Cerebellar cortex (tissue), 1 donor: ENCODE measurements at regions not wholly inside any gene's neighbourhood (a gene's known extent, or its start where the extent isn't known, plus 50 kb on each side); places are given as distances from the start of the nearest gene placed in this dataset.
"Not testable (repeated sequence)": the region's sequence is repeated elsewhere in the genome, so short reads cannot be mapped to it uniquely, and the experiment has no call there.

Experiments used
- DNase-seq: peaks from one replicate; pipeline ENCODE4 v3.0.0-alpha.2; 2015; ENCODE audit warnings: low spot score

DNA sequence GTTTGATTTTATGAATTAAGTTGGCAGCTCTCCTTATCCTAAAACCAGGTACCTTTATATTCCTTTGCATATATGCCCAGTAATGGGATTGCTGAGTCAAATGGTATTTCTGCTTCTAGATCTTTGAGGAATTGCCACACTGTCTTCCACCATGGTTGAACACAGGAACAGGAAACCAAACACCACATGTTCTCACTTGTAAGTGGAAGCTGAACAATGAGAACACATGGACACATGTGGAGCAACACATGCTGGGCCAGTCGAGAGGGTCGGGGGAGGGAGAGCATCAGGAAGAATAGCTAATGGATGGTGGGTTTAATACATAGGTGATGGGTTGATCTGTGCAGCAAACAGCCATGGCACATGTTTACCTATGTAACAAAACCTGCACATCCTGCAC is 214.6 kb downstream of the BLID start:
- not testable (repeated sequence) for DNase-seq

DNA sequence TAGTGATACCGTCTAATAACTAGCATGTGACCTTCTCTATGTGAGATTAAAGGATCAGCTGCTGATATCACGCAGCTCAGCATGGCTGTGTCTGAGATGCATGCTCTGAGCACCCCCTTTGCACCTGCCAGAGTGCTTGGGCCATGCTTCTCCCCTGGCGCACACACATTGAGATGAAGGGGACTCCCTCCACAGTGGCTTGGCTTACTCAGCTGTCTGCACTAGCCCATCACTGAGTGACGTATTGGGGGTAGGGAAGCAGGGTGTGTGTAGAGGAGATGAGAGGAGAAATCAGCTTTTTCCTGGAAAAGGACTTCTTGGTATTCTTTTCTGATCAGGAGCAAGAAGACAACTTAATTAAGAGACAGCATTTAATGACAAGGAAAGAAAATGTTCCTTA is 216.5 kb downstream of the BLID start:
- DNase-seq = no peak

GRCh38 chr11:121898903-121899302 is 217.1 kb downstream of the BLID start:
- no peak for DNase-seq

GRCh38 chr11:121895919-121896318 is 220.1 kb downstream of the BLID start:
- DNase-seq = no peak

DNA sequence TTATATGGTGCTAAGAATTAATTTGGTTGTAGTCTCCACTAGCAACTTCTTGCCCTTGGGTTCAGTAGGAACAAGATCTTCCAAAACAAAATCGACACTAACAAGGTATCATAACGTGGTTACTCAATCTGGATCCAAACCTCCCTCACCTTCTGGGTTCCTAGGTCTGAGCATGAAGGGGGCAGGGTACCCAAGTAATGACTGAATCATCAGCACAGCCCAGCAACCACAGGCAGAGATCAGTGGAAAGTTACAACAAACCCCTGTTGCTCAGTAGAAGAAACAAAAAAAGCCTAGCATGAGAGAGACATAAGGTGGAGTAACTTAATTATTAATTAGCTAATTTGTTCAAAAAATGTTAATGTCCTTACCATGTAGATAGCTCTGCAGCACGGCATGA is 221.4 kb downstream of the BLID start:
- no peak for DNase-seq

- no peak for DNase-seq
Observed at GRCh38 chr11:121892863-121893262, 223.2 kb downstream of the BLID start.

- no peak for DNase-seq
Observed at GRCh38 chr11:121892131-121892681, 223.8 kb downstream of the BLID start.

GRCh38 chr11:121890946-121891515 is 225.0 kb downstream of the BLID start:
- no peak for DNase-seq

DNA sequence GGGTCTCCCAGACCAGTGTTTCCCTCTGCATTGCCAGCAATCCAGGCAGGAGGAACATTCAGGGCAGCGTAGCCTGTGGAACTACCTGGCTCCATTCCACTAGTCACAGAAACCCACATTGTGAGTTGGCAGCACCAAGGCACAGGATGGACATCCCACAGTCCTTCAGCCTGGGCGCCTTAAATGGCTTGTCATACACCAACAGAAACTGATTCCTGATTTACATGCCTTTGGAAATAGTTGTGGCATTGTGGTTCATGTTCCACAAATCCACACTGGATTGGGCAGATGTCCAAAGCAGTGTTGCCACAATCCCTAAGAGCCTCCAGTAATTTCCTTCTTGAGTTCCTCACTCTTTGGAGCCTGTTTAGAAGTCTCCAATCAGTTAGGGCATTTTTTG is 225.6 kb downstream of the BLID start:
- DNase-seq = peak; percentile 93

DNA sequence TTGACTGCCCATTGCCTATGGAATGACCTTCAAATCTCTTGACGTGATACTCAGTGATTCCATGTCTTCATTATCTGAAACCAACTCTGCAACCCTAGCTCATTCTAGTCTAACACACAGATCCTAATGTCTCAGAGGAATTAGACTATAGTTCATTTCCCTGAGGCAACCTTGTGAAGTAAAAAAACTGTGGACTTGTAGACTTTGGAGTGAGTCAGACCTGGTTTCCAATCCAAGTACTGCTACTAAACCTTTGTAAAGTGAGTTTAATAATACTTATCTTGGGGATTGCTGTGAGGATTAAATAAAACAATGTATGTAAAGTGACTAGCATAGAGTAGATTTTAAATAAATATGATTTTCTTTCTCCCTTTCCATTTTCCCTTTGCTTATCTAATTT is 226.1 kb downstream of the BLID start:
- peak; percentile 5 for DNase-seq

- DNase-seq = no peak
Observed at GRCh38 chr11:121889186-121889585, 226.8 kb downstream of the BLID start.

DNA sequence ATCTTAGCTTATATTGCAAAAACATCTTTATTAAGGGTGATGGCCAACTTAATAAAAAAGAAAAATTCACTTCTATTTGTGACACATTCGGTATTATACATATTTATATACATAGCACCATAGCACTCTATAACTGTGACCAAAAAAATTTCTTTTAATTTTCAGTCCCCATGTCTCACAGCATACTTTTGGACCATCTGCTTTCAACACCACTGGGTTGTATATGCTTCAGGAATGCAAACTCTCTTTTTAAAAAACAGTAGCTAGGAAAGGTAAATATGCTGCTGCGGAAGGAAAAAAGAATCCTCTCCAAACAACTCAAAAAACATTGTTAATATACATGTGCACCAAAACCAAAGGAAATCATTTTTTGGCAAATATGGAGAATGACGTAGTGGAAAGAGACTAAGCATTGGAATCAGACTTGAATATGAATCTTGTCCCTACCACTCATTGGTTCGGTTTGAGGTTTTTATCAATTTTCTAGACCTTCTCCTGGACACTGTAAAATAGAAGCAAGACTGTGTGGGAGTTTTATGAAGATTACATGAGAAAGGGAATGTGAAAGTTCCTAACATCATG is 227.9 kb downstream of the BLID start:
- DNase-seq = no peak

GRCh38 chr11:121887569-121887968 is 228.4 kb downstream of the BLID start:
- DNase-seq = peak; percentile 5

DNA sequence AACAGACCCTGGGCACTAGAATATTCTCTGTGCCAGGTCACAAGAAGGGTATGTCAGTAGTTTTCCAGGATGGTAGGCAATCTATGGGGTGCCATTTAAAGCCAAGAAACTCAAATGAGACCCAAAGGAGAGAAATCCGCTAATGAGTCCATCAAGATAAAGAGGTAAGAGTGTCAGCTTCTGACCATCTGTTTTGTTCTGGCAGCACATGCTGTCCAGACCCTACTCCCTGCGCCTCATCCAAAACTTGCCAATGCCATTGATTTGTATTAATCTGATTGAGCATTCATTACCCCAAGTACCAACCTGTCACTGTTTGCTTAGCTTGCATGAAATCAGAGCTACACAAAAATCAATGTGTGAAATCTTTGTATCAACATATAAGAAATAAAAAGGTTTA is 229.0 kb downstream of the BLID start:
- DNase-seq = peak; percentile 58

DNA sequence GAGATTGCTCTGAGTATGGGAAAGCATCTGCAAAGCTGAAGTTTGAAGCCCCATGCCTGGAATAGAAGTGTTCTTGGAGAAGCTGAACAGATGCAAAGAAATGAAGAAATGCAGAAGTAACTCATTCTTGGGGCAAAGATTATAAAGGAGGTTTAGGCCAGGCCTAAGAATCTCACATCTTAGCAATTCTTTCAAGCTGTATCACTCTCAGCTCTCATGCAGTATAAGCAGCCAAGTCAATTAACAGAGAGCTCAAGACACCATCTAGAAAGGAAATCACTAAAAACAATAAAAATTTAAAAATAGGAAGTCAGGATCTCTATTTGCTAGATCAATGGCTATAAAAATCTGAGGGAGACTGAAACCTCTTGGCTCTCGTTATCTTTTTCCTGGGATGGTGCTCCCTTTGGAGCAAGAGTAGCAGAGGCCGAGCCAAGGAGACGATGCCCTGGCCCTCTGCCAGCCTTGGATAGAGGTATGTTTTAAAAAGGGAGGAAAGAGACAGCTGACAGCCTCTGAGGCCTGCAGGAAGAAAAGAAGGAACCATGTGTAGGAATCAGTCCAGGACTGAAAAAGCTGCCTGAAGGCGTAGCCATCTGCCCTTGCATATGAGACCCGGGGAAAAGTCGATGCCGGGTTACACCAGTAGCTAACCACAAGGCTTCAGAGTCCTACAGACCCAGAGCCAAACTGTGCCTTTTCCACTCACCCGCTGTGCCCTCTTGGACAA is 229.8 kb downstream of the BLID start:
- peak; percentile 95 for DNase-seq

DNA sequence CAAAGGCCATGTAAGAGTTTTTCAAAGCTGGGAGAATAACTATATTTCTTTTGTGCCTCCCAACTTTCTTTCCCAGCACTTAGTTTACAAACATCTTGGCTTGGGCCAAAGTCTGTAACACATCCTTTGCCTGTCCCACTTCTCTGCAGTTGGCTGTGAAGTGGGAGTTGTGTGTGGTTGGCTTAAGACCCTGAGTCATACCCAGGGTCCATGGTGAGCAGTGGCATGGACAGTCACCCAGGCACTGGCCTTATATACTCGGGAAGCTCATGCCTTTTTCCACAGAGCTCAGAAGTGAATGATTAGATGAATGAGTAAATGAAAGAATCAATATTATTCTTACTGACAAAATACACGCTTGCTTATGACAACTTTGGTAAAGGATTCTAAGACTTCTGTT is 231.4 kb downstream of the BLID start:
- no peak for DNase-seq

DNA sequence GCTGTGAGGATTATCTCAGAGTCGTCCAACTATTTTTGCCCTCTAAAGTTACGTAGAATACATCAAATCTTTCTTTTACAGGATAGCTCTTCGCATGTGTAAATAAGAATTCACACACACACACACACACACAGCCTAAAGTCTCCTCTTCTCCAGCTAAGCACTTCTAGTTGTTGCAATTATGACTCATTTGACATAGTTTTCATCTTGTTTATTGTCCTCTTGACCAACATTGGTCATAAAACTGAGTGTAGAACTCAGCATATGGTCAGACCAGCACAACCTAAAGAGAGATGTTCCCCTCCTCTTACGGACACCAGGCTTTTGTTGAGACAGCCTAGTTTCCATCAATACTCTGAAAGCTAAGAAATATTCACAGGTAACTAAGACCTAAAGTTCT is 234.2 kb downstream of the BLID start:
- no peak for DNase-seq

DNA sequence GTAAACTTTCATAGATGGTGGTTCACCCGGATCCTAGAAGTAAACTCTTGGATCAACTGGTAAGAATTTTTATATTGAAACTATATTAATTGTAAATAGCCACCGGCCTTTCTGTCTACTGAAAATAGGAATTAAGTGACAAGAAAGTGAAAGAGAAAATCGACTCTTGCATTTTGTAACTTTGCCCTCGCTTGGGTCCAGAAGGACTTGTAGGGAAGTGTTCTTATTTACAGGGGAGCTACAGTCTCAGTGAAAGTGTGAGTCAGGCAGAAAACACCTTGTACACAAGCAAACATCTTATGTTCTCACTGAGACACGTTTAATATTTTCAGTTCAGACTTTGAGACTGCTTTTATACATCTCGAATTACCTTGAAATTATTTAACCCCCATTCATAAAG is 238.9 kb downstream of the BLID start:
- no peak for DNase-seq

GRCh38 chr11:121873766-121874165 is 242.2 kb downstream of the BLID start:
- no peak for DNase-seq

DNA sequence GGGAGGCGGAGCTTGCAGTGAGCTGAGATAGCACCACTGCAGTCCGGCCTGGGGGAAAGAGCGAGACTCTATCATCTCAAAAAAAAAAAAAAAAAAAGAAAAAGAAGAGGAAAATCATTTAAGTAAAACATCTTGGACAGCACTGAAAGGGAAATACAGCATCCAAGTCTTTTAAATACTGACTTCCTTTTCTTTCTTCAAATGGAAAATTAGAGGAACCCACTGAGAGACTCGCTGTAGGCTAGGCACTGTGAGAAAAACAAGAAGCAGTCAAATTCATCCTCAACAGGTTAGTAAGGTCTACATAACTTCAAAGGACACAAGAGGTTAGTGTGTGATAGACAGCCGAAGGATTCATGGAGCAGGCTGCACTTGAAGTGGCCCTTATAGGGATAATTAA is 243.7 kb downstream of the BLID start:
- DNase-seq = no peak

DNA sequence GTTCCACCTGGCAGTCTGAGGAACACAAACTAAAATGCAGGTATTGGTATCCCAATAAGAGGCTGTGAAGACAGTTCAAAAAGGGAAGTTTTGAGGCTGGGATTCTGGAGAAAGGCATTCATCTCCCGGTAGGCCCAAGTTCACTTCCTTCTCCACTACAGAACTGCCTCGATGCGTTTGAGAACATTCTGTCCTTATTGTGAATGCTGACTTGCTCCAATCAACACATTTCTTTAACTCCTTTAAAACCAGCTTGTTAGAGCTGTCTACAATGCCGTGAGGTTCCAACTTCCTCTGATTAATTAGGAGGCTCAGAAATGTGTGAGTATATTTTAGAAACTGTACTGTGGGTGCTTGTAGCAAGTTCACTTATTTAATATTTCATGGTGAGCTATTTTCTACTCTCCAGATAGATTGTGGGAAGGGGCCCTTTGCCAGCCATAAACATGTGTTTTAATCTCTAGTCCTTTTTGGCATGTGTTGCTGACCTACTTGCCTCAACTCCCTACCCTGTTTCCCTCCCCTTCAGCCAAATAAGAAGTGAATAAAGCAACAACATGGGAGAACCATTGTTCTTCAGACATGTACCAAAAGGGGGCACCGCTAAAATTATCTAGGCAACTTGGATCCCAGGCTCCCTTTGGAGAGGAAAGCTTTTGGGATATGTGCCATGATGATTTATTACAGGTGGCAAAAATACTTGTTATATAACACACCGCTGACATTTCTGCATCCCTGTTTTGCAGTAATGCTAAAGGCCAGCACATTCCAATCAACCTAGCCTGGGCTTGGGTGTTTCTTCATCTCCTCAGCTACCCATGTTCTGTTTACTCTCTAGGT is 245.6 kb downstream of the BLID start:
- no peak for DNase-seq

- no peak for DNase-seq
Observed at GRCh38 chr11:121869478-121869877, 246.5 kb downstream of the BLID start.

DNA sequence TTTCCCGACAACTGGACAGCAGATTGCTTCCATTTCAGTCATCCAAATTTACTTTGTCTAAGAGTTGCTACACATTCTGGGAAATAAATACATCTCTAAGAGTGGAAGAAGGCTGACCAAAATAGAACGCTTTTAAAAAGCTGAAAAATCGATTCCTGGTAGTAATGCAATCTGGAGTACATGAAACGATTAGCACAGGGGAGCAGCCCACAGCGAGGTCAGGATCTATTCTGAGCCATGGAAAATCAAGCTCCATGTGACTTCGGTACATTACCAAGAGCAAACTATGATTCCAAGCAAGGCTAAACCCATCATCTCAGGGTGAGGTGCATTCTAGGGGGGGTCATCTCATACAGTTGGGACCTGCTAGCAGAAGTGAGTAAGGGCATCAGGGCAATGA is 249.3 kb downstream of the BLID start:
- DNase-seq = no peak
